GM23248 (cell line): ENCODE measurements at regions not wholly inside any gene's neighbourhood (a gene's known extent, or its start where the extent isn't known, plus 50 kb on each side); places are given as distances from the start of the nearest gene placed in this dataset.

Source experiments
- EZH2 ChIP-seq: fragments of 200-600 bp; sonication (generic); IDR thresholded peaks from 2 replicates; pipeline ENCODE4 v1.6.1; 2018; ENCODE audit warnings: antibody characterized with exemption, mild to moderate bottlenecking; ENCODE audit not compliant: insufficient read depth, poor library complexity, severe bottlenecking
- EZH2phosphoT487 ChIP-seq: fragments of 200-600 bp; sonication (generic); IDR thresholded peaks from 2 replicates; pipeline ENCODE4 v1.6.1; 2018; ENCODE audit warnings: antibody characterized with exemption, moderate library complexity, mild to moderate bottlenecking, low read depth; ENCODE audit not compliant: insufficient read depth

DNA sequence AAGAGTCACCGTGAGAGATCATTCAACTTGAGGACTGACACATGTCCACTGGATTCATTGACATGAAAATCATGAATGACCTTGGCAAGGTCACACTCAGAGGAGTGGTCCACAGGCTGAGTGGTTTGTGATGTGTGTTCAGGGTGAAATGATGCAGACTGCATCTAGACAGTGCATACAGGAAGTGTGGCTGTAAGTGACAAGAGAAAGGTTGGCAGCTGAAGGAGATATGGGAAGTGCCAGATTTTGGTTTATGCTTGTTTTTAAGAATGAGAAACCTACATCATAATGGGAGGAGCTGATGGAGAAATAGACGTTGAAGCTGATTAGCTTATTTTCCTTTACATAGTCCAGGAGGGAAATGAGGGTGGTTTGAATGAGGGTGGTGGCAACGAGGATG, 64.8 kb upstream of the VIPR2 start:
- no peak for TF ChIP-seq EZH2phosphoT487
- no peak for TF ChIP-seq EZH2
